ENCODE measurements at regions not wholly inside any gene's neighbourhood (a gene's known extent, or its start where the extent isn't known, plus 50 kb on each side); places are given as distances from the start of the nearest gene placed in this dataset.

DNA sequence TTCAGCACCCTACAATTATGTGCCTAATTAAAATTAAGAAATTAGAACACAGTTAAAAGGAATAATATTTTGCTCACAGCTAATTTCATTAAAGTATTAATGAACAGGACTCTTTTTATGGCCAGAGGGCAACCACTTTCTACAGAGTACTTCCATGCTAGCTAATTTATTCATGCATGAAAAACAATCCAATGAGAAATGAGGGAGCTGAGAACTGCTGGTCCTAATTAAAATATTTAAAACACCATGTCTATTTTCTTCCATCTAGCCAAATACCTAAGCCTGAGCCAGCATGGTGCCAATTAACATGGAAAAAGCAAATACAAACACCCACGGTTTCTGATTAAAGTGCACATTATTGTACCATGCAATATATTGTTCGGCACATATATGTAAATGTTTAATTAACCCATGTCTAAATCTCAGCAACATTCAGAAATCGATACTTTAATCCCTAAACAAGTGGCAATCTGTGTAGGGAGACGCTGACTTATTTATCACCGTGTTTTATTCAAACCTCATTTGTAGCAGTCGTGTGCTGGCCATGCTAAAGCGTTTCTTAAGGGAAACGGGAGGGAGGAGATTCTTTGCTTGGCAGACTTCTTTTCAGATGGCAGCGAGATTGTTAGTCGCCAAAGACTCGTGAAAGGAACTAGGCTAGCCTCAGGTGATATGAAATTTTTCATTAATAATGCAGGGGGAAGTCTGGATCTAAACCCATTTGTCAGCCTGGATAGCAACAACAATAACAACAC lies 193.5 kb downstream of the ANXA2 start:
- TF ChIP-seq, protein P1, sequence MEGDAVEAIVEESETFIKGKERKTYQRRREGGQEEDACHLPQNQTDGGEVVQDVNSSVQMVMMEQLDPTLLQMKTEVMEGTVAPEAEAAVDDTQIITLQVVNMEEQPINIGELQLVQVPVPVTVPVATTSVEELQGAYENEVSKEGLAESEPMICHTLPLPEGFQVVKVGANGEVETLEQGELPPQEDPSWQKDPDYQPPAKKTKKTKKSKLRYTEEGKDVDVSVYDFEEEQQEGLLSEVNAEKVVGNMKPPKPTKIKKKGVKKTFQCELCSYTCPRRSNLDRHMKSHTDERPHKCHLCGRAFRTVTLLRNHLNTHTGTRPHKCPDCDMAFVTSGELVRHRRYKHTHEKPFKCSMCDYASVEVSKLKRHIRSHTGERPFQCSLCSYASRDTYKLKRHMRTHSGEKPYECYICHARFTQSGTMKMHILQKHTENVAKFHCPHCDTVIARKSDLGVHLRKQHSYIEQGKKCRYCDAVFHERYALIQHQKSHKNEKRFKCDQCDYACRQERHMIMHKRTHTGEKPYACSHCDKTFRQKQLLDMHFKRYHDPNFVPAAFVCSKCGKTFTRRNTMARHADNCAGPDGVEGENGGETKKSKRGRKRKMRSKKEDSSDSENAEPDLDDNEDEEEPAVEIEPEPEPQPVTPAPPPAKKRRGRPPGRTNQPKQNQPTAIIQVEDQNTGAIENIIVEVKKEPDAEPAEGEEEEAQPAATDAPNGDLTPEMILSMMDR (IDR thresholded peaks at IDR 0.05): no peak
- TF ChIP-seq POLR2AphosphoS5 (IDR thresholded peaks at IDR 0.05): no peak
- no peak for TF ChIP-seq POLR2A (IDR thresholded peaks at IDR 0.05)
- TF ChIP-seq EP300 (IDR thresholded peaks at IDR 0.05): no peak
- Histone ChIP-seq H3K9me3 (no peaks in the 10 kb centered on the region), H3K36me3 (no peaks in the 10 kb centered on the region), H3K4me3 (no peak overlapping the region), H3K27ac (no peak overlapping the region), H3K27me3 (peaks cover 0 to 21% (median 0%) of the 10 kb centered on the region in 3 donors), H3K4me1 (no peaks in the 10 kb centered on the region)
- DNase-seq: no peak
- 34 to 54% (median 42%) methylated on average over 11 of the region's 11 CpGs for WGBS, 5 donors
- intact Hi-C loops (cut with DNase I; ENCODE audit: low total_unique reads): no loop called here

DNA sequence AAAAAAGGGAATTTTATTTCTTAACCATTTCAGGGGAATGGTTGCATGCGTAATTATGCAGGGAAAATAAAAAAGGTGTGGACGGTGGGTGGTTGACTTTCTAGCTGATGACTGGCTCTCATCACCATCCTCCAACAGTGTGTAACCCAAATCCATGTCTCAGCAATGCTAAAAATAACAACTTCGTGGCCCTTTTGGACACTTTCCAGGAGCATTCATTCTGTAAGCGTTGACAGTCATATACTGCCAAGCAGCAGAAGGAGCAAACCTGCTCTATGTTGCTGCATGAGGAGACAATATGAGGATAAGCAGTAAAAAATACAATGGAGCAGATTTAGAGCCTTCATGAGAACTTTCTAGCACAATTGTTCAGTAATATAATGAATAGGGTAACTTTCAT lies 189.1 kb downstream of the ANXA2 start:
- peak in 1 of 2 donors; percentile 21 for DNase-seq
- Histone ChIP-seq H3K4me1 (no peaks in the 10 kb centered on the region), H3K9me3 (no peaks in the 10 kb centered on the region), H3K27me3 (peaks cover 0 to 6% (median 0%) of the 10 kb centered on the region in 3 donors), H3K4me3 (no peak overlapping the region), H3K27ac (no peak overlapping the region), H3K36me3 (no peaks in the 10 kb centered on the region)
- TF ChIP-seq EP300 (IDR thresholded peaks at IDR 0.05) (no peak), POLR2AphosphoS5 (IDR thresholded peaks at IDR 0.05) (no peak), POLR2A (IDR thresholded peaks at IDR 0.05) (no peak)
- TF ChIP-seq, protein P1 (IDR thresholded peaks at IDR 0.05): no peak
- 48 to 66% (median 60%) methylated on average over 4 of the region's 4 CpGs for WGBS, 5 donors
- intact Hi-C loops (cut with DNase I; ENCODE audit: low total_unique reads): no loop called here

DNA sequence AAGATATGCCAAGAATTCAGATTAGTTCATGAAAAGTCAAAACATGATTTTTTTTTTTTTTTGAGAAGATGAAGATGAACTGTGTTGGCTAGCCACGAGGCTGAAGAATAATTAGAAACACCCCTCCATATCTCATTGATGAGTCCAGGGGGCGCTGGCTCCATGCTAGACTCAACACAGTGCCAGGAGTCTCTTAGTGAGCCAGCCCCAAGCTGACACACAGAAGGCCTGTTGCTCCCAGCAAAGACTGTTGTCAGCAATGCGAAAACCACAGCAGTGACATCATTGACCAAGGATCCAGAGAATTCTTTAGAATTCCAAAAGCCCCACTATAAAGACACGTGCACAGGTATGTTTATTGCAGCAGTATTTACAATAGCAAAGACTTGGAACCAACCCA lies 185.2 kb downstream of the ANXA2 start:
- H3K4me3 ChIP-seq: no peak overlapping the region
- H3K27me3 ChIP-seq: peaks cover 0 to 11% (median 0%) of the 10 kb centered on the region in 3 donors
- H3K36me3 ChIP-seq: no peaks in the 10 kb centered on the region
- WGBS, 5 donors: 64 to 78% (median 75%) methylated on average over 4 of the region's 4 CpGs
- intact Hi-C loops (cut with DNase I; ENCODE audit: low total_unique reads): no loop called here
- H3K27ac ChIP-seq: no peak overlapping the region
- no peaks in the 10 kb centered on the region for H3K4me1 ChIP-seq
- H3K9me3 ChIP-seq: no peaks in the 10 kb centered on the region
- TF ChIP-seq EP300 (IDR thresholded peaks at IDR 0.05) (no peak), POLR2A (IDR thresholded peaks at IDR 0.05) (no peak), POLR2AphosphoS5 (IDR thresholded peaks at IDR 0.05) (no peak)
- TF ChIP-seq, protein P1 (IDR thresholded peaks at IDR 0.05): no peak
- DNase-seq: no peak

GRCh38 chr15:60213377-60214000 lies 184.3 kb downstream of the ANXA2 start:
- DNase-seq: no peak
- Histone ChIP-seq H3K36me3 (no peaks in the 10 kb centered on the region), H3K4me3 (no peak overlapping the region), H3K27me3 (peaks cover 0 to 11% (median 0%) of the 10 kb centered on the region in 3 donors), H3K4me1 (no peaks in the 10 kb centered on the region), H3K27ac (no peak overlapping the region), H3K9me3 (no peaks in the 10 kb centered on the region)
- intact Hi-C loops (cut with DNase I; ENCODE audit: low total_unique reads): no loop called here
- 37 to 64% (median 46%) methylated on average over 3 of the region's 3 CpGs for WGBS, 5 donors
- TF ChIP-seq POLR2AphosphoS5 (IDR thresholded peaks at IDR 0.05) (no peak), EP300 (IDR thresholded peaks at IDR 0.05) (no peak), POLR2A (IDR thresholded peaks at IDR 0.05) (no peak)
- TF ChIP-seq, protein P1 (IDR thresholded peaks at IDR 0.05): no peak

Measured in stomach (tissue), 8 donors.